HepG2 (cell line): ENCODE measurements at regions not wholly inside any gene's neighbourhood (a gene's known extent, or its start where the extent isn't known, plus 50 kb on each side); places are given as distances from the start of the nearest gene placed in this dataset.

ENCODE experiments used
- ATAC-seq: fragments of 200-7000 bp; cut with Tn5 transposase; 3 replicates; pipeline ENCODE4 v1.9.1; 2020; ENCODE audit warnings: mild to moderate bottlenecking, moderate library complexity
- BruUV-seq: library from RNA; stranded (reverse); fragments of 400-500 nt; replicated peaks from 2 replicates; lab custom pipeline; 2021; lab: Mats Ljungman, UMichigan
- CTCF ChIA-PET: fragments of 300-600 bp; formaldehyde crosslinking; extraction: SDS; loops from one replicate; lab custom pipeline; 2021; ENCODE audit warnings: low total read pairs, inconsistent platforms, low intra/inter-chr PET ratio; lab: Yijun Ruan, JAX
- POLR2A ChIA-PET: fragments of 350-600 bp; sonication (Branson Sonifier 250); formaldehyde crosslinking; loops from one replicate; lab custom pipeline; 2020; ENCODE audit warnings: antibody characterized with exemption, inconsistent platforms; lab: Yijun Ruan, JAX
- DNase-seq: peaks from one replicate; pipeline ENCODE4 v3.0.0-alpha.2; 2015; ENCODE audit warnings: low spot score
- FAIRE-seq: peaks from 3 replicates; lab custom pipeline; 2011; peaks lifted over from hg19 to GRCh38; lab: Jason Lieb, UNC
- H2AFZ ChIP-seq: one replicate; pipeline ENCODE4 v1.6.1; 2011; ENCODE audit warnings: low read length, inconsistent platforms
- H3K27ac ChIP-seq: fragments of 300-600 bp; 3 replicates; pipeline ENCODE4 v1.8.0; 2011; ENCODE audit warnings: mixed run types, mild to moderate bottlenecking, mixed read lengths, low read length, inconsistent platforms; ENCODE audit not compliant: insufficient read depth; ENCODE audit errors: extremely low read length
- H3K27me3 ChIP-seq, 2 experiments: fragments of 200-600 bp in 1 of 2; 2 replicates in 1 of 2; 3 replicates in 1 of 2; pipeline versions ENCODE4 v1.6.0 to v1.8.0; 2011; ENCODE audit warnings: low read length in 2 of 2, mild to moderate bottlenecking in 2 of 2, moderate library complexity in 2 of 2, inconsistent platforms in 1 of 2; ENCODE audit not compliant: insufficient read depth in 2 of 2, control insufficient read depth in 1 of 2
- H3K36me3 ChIP-seq, 2 experiments: fragments of 200-600 bp in 1 of 2; replicated peaks in 1 of 2; 2 replicates in 1 of 2; 3 replicates in 1 of 2; pipeline versions ENCODE4 v1.5.1 to v1.8.0; 2011; ENCODE audit warnings: low read length in 2 of 2, inconsistent platforms in 1 of 2; ENCODE audit not compliant: insufficient read depth in 2 of 2, control insufficient read depth in 1 of 2
- H3K4me1 ChIP-seq: 2 replicates; pipeline ENCODE4 v1.5.1; 2012; ENCODE audit warnings: low read length, inconsistent platforms; ENCODE audit not compliant: insufficient read depth
- H3K4me2 ChIP-seq: 2 replicates; pipeline ENCODE4 v1.6.0; 2011; ENCODE audit warnings: low read depth, low read length, inconsistent platforms
- H3K4me3 ChIP-seq, 3 experiments: fragments of 200-600 bp in 1 of 3; sonication (generic), shearing (Covaris generic) in 1 of 3; replicated peaks in 1 of 3; 2 replicates each; pipeline ENCODE4 v1.5.1; 2011 to 2016; ENCODE audit warnings: low read length in 3 of 3, inconsistent platforms in 2 of 3, low read depth in 2 of 3, mild to moderate bottlenecking in 2 of 3, control low read depth in 1 of 3, mixed read lengths in 1 of 3; ENCODE audit not compliant: insufficient read depth in 1 of 3
- H3K79me2 ChIP-seq: one replicate; pipeline ENCODE4 v1.6.1; 2011; ENCODE audit warnings: low read length, inconsistent platforms; ENCODE audit not compliant: insufficient read depth
- H3K9ac ChIP-seq: 2 replicates; pipeline ENCODE4 v1.6.0; 2011; ENCODE audit warnings: mild to moderate bottlenecking, low read depth, low read length, inconsistent platforms; ENCODE audit not compliant: insufficient read depth
- H3K9me3 ChIP-seq: 2 replicates; pipeline ENCODE4 v1.5.1; 2012; ENCODE audit warnings: mild to moderate bottlenecking, low read length
- H4K20me1 ChIP-seq: 2 replicates; pipeline ENCODE4 v1.6.0; 2011; ENCODE audit warnings: inconsistent platforms, mild to moderate bottlenecking, low read length, moderate library complexity; ENCODE audit not compliant: insufficient read depth
- ATF7-NPFF ChIP-seq: sonication (generic); formaldehyde crosslinking; IDR thresholded peaks from 2 replicates; pipeline ENCODE4 v1.8.1; 2023; ENCODE audit warnings: mild to moderate bottlenecking, low read depth, missing genetic modification reagents, moderate library complexity
- KLF6 ChIP-seq: IDR thresholded peaks from 2 replicates; pipeline ENCODE4 v1.8.0; 2016; ENCODE audit warnings: missing biosample characterization, missing genetic modification reagents
- RELA ChIP-seq: sonication (generic); formaldehyde crosslinking; IDR thresholded peaks from 2 replicates; pipeline ENCODE4 v1.4.0; 2020; ENCODE audit warnings: missing genetic modification reagents
- TBP ChIP-seq: sonication (generic); formaldehyde crosslinking; IDR thresholded peaks from 2 replicates; pipeline ENCODE4 v1.5.0; 2020; ENCODE audit warnings: missing genetic modification reagents
- ZBTB21 ChIP-seq: sonication (generic); formaldehyde crosslinking; IDR thresholded peaks from 2 replicates; pipeline ENCODE4 v1.4.0; 2020; ENCODE audit warnings: missing genetic modification reagents
- ZFY ChIP-seq: sonication (generic); formaldehyde crosslinking; IDR thresholded peaks from 2 replicates; pipeline ENCODE4 v1.4.0; 2020; ENCODE audit warnings: missing genetic modification reagents
- ZNF10 ChIP-seq: sonication (generic); formaldehyde crosslinking; IDR thresholded peaks from 2 replicates; pipeline ENCODE4 v1.4.0; 2020; ENCODE audit warnings: mild to moderate bottlenecking, low read depth, missing genetic modification reagents, borderline replicate concordance
- ZNF225 ChIP-seq: sonication (generic); formaldehyde crosslinking; IDR thresholded peaks from 2 replicates; pipeline ENCODE4 v1.4.0; 2020; ENCODE audit warnings: mild to moderate bottlenecking, missing genetic modification reagents
- WGBS: methylation state at CpG from one replicate; pipeline ENCODE4 v1.1.6; 2017; ENCODE audit warnings: low lambda C conversion rate; 5-methylcytosine and 5-hydroxymethylcytosine counted together
- in situ Hi-C: cut with HindIII; loops from 2 replicates; pipeline ENCODE4 v1.10.0; 2017; ENCODE audit warnings: low pct_unique_long_range_greater_than_20kb; ENCODE audit not compliant: extremely low pct_ligation_motif_present
- intact Hi-C: fragments of 100-400 bp; cut with micrococcal nuclease; formaldehyde crosslinking; loops from one replicate; pipeline ENCODE4 v1.10.0; 2022; ENCODE audit not compliant: unreplicated experiment
- TF ChIP-seq, protein P1 (sequence below): sonication (generic); formaldehyde crosslinking; IDR thresholded peaks from 2 replicates; pipeline ENCODE4 v1.8.0; 2022; ENCODE audit warnings: mild to moderate bottlenecking, missing genetic modification reagents
- TF ChIP-seq, protein P2 (sequence below): sonication (generic); formaldehyde crosslinking; IDR thresholded peaks from 2 replicates; pipeline ENCODE4 v1.5.0; 2020; ENCODE audit warnings: missing genetic modification reagents, mild to moderate bottlenecking, borderline replicate concordance
- TF ChIP-seq, protein P3 (sequence below): sonication (generic); formaldehyde crosslinking; IDR thresholded peaks from 2 replicates; pipeline ENCODE4 v1.4.0; 2020; ENCODE audit warnings: missing genetic modification reagents
- TF ChIP-seq, protein P4 (sequence below), 2 experiments: sonication (generic) in 1 of 2; formaldehyde crosslinking in 1 of 2; IDR thresholded peaks; 2 replicates each; pipeline versions ENCODE4 v1.6.1 to v1.9.0; 2014 to 2022; ENCODE audit warnings: antibody characterized with exemption in 1 of 2, borderline replicate concordance in 1 of 2, inconsistent platforms in 1 of 2, low read depth in 1 of 2, missing genetic modification reagents in 1 of 2

DNA sequence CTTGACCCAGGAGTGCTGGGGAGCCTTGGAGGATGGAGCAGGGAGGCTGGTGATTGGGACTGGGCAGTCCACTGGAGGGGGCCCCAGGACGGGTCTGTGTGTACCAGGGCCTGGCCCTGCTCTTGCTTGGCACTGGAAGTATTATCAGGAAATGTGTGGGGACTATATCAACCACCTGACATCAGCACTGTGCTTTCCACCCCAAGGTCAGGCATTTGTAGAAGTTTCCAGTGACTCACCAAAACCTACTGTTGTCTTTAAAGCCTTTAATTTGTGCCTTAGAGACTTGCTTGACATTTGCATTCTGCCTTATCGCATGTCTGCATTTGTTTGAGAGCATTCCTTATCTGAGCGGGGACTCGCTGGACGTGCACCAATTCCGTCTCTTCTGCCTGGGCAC is 323.1 kb downstream of the FOXL1 start (continued):
- TF ChIP-seq, protein P1, sequence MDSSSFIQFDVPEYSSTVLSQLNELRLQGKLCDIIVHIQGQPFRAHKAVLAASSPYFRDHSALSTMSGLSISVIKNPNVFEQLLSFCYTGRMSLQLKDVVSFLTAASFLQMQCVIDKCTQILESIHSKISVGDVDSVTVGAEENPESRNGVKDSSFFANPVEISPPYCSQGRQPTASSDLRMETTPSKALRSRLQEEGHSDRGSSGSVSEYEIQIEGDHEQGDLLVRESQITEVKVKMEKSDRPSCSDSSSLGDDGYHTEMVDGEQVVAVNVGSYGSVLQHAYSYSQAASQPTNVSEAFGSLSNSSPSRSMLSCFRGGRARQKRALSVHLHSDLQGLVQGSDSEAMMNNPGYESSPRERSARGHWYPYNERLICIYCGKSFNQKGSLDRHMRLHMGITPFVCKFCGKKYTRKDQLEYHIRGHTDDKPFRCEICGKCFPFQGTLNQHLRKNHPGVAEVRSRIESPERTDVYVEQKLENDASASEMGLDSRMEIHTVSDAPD (CRISPR knock-in tag), result no peak
- TF ChIP-seq ZNF10 (CRISPR knock-in tag) (no peak), ZFY (CRISPR knock-in tag) (no peak), KLF6 (no peak)
- TF ChIP-seq, protein P2, sequence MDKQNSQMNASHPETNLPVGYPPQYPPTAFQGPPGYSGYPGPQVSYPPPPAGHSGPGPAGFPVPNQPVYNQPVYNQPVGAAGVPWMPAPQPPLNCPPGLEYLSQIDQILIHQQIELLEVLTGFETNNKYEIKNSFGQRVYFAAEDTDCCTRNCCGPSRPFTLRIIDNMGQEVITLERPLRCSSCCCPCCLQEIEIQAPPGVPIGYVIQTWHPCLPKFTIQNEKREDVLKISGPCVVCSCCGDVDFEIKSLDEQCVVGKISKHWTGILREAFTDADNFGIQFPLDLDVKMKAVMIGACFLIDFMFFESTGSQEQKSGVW, result no peak

DNA sequence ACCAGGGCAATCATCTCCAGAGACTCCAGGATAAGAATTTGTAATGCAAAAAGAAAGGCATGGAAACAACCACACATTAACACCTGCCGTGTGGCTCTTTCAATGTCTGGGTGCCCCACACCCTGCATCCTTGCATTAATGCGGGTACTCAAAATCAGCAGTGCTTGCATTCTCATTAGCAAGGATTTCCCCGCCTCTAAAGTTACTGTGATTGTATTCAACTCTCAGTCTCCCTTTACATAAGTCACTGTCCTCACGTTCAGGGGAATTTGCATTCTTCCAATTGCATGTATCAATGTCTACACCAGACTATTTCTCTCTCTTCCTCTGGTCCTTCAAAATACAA is 324.3 kb downstream of the FOXL1 start:
- no TSS peak for BruUV-seq
- POLR2A ChIA-PET, result no interaction called here
- H4K20me1 ChIP-seq, result no peaks in the 10 kb centered on the region
- H3K27me3 ChIP-seq, result peaks cover 6 to 43% of the 10 kb centered on the region in 2 experiments
- no peaks in the 10 kb centered on the region for H3K36me3 ChIP-seq
- intact Hi-C loops (no loop called here), in situ Hi-C loops (no loop called here)
- H3K9me3 ChIP-seq, result no peaks in the 10 kb centered on the region
- no peaks in the 10 kb centered on the region for H3K79me2 ChIP-seq
- ATAC-seq (no peak), DNase-seq (no peak), FAIRE-seq (no peak)
- TF ChIP-seq, protein P3, sequence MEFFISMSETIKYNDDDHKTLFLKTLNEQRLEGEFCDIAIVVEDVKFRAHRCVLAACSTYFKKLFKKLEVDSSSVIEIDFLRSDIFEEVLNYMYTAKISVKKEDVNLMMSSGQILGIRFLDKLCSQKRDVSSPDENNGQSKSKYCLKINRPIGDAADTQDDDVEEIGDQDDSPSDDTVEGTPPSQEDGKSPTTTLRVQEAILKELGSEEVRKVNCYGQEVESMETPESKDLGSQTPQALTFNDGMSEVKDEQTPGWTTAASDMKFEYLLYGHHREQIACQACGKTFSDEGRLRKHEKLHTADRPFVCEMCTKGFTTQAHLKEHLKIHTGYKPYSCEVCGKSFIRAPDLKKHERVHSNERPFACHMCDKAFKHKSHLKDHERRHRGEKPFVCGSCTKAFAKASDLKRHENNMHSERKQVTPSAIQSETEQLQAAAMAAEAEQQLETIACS (CRISPR knock-in tag), result no peak
- TF ChIP-seq, protein P4, sequence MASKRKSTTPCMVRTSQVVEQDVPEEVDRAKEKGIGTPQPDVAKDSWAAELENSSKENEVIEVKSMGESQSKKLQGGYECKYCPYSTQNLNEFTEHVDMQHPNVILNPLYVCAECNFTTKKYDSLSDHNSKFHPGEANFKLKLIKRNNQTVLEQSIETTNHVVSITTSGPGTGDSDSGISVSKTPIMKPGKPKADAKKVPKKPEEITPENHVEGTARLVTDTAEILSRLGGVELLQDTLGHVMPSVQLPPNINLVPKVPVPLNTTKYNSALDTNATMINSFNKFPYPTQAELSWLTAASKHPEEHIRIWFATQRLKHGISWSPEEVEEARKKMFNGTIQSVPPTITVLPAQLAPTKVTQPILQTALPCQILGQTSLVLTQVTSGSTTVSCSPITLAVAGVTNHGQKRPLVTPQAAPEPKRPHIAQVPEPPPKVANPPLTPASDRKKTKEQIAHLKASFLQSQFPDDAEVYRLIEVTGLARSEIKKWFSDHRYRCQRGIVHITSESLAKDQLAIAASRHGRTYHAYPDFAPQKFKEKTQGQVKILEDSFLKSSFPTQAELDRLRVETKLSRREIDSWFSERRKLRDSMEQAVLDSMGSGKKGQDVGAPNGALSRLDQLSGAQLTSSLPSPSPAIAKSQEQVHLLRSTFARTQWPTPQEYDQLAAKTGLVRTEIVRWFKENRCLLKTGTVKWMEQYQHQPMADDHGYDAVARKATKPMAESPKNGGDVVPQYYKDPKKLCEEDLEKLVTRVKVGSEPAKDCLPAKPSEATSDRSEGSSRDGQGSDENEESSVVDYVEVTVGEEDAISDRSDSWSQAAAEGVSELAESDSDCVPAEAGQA (IDR thresholded peaks at IDR 0.05; ENCODE audit: low read depth), result no peak
- TF ChIP-seq, protein P4 (CRISPR knock-in tag; IDR thresholded peaks at IDR 0.05; ENCODE audit: borderline replicate concordance), result no peak
- TF ChIP-seq RELA (no peak), ZNF225 (no peak), ATF7-NPFF (CRISPR knock-in tag) (no peak), TBP (CRISPR knock-in tag) (no peak), ZBTB21 (CRISPR knock-in tag) (no peak)
- WGBS, result 38% methylated on average over 4 of the region's 4 CpGs
- H3K4me1 ChIP-seq, result no peaks in the 10 kb centered on the region
- no peak overlapping the region for H3K4me2 ChIP-seq
- H3K4me3 ChIP-seq, result no peak overlapping the region
- no peak overlapping the region for H3K9ac ChIP-seq
- CTCF ChIA-PET, result no interaction called here
- H3K27ac ChIP-seq, result no peak overlapping the region
- no peak overlapping the region for H2AFZ ChIP-seq
